ENCODE measurements at regions not wholly inside any gene's neighbourhood (a gene's known extent, or its start where the extent isn't known, plus 50 kb on each side); places are given as distances from the start of the nearest gene placed in this dataset.
"Not testable (repeated sequence)": the region's sequence is repeated elsewhere in the genome, so short reads cannot be mapped to it uniquely, and the experiment has no call there.

DNA sequence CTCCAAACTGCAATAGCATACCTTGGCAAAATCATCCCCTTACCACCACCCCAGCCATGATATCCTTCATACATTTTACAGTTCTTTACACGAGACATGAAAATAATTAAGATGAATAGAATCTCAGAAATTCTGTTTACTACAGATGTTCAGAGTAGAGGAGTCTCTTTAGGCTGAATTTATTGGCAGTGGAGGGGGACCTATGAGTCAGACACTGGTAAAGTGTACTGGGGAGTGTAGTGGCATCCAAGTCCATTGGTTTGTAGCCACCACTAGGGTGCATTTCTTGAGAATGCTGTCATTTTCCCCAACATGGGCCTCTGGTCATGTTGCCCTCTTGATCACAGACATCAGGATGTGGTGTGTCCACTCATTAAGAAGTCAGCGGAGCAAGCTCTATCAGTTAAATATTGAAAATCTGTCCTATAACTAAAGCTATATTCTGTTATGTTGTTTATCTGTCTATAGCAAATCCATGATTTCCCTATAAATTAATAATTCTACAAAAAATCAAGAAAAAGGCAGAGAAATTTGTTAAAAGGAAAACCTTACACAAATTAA is 672.2 kb downstream of the PRIM2 start:
- DNase-seq: not testable (repeated sequence)

DNA sequence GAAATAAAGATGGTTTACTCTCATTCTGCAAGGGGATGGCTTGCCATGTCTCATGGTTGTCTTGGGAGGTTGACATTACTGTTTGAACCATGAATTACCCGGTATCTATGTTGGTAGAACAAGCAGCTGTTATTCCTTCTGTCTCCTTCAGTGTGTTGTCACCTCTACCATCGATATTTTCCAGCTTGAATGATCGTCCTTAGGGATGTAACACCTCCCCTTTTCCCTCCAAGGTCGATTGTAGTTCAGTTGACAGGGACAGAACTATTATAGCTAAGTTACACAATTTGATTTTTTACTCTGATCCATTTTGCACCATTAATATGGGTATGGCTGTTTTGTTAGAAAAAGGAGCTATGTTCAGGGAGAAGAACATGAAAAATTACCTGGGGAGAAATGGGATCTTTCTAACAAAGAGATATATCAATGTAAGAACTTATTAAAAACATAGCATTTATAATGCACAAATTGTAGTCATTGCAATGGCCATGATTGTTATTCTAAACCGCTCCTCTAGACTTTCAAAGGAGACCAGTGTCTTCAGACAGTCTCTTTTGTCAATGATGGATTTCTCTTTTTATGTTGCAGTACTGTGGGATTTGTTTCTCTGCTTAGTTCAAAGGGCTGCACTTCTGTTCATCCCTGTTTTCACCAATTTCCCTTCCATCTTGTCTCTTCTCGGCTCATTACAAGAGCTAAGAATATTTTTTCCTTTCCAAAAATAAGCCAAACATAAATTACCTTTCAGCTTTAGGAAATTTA is 681.6 kb downstream of the PRIM2 start:
- not testable (repeated sequence) for DNase-seq

DNA sequence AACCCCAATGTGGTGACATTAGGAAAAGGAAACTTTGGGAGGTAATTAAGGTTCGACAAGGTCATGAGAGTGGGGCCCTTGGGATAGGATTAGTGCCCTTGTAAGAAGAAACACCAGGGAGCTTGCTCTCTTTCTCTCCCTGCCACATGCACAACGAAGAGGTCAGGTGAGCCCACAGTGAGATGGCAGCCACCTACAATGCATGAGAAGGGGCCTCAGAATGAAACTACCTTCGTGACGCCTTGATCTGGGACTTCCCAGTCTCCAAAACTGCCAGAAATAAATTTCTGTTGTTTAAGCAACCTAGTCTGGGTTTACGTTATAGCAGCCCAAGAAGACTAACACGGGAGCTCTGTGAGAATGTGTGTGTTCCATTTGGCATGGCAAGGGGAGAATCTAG is 682.8 kb downstream of the PRIM2 start:
- DNase-seq: not testable (repeated sequence)

DNA sequence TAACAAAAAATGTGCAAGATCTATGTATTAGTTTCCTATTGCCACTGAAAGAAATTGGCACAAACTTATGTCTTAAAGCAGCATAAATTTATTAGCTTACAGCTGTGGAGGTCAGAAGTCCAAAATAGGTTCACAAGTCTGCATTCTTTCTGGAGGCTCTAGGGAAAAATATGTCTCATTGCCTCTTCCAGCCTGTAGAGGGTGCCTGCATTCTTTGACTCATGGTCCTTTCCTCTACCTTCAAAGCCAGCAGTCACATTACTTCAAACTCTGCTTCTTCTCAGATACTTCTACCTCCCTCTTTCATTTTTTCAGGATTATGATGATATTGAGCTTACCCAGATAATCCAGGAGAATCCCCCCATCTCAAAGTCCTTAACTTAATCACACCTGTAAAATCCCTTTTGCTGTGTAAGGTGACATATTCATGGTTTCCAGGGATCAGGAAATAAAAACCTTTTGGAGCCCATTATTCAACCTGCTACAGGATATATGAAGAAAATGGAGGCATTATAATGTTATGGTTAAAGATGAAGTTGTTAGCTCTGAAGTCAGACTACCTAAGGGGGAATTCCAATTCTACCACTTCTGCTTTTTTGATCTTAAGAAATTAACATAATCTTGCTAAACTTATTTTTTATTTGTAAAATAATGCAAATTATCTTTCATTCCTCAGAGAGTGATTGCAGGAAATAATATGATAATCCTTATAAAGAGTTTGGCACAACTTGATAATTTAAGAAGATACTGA is 686.2 kb downstream of the PRIM2 start:
- peak; percentile 16 for DNase-seq

DNA sequence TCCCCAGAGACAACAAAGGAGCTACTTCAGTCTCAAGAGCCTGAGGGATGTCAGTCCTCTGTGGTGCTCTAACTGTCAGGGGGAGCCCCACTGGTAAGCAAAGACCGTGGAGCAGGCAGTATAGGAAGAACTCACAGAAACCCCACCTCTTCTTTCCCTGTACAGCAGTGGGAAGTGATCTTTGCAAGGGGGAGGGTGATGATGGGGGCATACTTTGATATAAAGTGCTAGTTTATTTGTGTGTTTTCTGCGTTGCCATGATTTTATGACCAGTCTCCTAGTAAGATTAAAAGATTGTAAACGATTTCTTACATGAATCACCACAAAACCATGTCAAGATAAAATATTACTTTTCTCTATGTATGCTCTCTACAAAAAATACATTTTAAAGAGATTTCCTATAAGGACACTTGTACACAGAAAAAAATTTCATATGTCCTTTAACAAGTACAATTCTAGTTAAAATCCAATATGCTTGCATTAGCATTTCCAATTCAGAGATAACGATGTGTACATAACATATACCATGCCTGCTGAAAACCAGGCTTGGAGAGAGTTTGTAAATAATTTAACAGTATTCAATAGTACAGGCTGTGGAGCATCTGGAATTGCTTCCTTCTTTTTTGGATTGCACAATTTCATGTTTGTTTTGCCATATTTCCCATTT is 690.0 kb downstream of the PRIM2 start:
- not testable (repeated sequence) for DNase-seq

DNA sequence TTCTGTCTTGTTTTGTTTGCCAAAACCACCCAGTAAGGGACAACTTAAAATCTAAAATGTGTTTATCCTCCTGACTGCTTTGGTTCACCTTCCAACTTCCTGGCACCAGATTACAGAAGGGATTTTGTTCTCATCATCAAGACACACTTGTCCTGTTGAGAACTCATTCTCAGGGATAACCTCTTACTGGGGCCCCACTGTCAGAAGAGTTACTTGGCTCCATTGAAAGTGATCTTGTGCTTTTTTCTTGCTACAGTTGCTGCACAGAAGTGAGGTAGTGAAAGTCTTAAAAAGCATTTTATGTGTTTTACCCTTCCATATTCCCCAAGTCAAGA is 690.5 kb downstream of the PRIM2 start:
- not testable (repeated sequence) for DNase-seq

DNA sequence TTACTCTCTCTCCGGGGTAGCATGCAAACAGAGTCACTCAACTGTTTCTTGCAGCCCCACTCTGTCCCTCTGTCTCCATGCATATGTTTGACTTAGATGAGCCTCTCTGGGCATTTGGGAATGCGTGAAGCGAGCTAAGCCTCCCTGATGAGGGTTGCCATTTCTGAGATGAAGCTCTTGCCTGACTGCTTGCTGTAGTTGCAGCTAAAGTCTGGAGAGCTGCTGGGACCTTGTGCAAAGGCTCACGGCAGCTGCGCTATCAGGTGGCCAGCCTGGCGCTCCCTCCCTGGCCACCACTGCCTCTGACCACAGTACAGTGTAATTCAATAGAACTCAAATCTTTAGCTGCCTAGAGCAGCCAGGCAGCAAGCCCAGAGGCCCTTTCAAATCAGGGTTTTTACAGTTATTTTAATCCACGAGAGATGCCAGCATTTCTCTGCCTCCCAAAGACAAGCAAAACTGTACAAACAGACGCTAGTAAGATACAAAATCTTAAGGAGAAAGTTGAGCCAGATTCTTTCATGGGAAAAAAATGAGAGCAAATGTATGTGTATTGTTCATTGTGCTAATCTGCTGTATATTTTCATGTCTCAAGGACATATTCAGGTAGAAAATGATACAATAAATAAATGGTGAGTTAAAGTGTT is 694.6 kb downstream of the PRIM2 start:
- not testable (repeated sequence) for DNase-seq

DNA sequence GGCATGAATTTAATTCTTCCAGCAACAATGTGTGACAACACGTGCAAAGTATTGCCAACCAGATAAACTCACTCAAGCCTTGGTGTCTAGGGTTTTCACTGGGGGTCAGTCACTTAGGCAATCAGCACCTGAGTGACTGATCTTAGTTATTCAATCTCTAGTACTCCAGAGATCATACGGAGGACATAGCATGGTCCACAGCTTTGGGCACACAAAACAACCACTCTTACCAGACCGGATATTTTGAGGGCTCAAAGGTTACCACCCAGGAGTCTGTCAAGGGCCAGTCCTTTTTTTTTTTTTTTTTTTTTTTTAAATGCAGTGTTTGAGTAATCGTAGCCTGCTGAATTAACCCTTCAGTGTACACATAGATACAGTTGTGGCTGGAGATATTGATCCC is 699.2 kb downstream of the PRIM2 start:
- DNase-seq: not testable (repeated sequence)

DNA sequence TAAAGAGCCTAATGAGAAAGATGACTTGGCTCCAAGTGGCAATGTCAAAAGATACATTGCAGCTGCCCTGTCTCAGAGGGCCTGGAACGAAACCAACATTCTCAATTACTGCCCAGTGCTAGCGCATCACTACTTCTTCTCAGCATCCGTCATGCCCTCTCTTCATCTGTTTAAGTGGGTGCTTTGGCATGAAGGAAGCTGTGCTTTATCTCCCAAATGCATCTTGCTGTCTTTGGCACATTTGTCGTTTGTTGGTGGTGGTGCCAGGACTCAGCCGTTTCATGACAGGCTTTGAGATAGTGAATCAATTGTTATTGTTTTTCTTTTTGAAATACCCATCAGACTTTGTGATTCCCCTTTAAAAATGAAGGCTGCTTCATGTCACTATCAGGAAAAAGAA is 710.8 kb downstream of the PRIM2 start:
- DNase-seq: not testable (repeated sequence)

DNA sequence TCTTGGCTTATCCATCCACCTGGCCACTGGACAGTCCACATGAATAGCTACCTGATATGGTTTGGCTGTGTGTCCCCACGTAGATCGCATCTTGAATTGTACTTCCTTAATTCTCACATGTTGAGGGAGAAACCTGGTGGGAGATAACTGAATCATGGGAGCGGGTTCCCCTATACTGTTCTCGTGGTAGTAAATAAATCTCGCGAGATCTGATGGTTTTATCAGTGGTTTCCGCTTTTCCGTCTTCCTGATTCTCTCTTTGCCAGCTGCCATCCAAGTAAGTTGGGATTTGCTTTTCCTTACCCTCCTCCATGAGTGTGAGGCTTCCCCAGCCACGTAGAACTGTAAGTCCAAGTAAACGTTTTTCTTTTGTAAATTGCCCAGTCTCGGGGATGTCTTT is 720.8 kb downstream of the PRIM2 start:
- not testable (repeated sequence) for DNase-seq

DNA sequence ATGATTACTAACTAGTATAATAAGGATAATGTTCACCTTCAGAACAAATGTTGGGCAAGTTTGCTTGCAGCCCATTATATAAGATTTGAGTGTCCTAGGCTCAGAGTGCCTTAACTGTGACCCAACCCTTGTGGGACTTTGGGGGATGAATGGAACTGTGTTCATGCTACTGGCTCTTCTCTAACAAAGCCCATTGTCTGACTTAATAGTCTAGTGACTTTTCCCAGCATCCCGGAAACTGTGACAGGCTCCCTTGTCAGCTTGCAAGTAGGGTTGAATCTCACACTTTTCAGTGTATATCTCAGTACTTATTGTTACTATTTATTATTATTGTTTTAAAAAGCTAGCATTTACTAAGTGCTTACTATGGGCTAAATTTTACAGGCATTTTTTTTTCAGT is 729.2 kb downstream of the PRIM2 start:
- DNase-seq: not testable (repeated sequence)

DNA sequence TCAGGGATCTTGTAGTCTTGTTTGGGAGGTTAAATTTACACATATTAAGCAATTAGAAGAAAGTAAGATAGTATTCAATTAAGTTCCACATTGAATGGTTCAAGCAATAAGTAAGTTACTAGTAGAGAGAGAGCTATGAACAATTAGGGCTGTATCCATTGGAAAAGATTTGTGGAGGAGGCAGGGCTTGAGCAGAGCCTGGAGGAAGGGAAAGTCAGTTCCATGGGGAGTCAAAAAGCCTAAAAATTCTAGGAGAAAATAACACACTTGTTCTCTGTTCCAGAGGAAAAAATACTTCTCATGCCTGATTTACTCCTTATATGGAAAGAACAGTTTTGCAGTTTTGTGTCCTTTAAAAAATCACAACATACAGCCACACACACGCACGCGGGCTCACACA is 730.0 kb downstream of the PRIM2 start:
- not testable (repeated sequence) for DNase-seq

DNA sequence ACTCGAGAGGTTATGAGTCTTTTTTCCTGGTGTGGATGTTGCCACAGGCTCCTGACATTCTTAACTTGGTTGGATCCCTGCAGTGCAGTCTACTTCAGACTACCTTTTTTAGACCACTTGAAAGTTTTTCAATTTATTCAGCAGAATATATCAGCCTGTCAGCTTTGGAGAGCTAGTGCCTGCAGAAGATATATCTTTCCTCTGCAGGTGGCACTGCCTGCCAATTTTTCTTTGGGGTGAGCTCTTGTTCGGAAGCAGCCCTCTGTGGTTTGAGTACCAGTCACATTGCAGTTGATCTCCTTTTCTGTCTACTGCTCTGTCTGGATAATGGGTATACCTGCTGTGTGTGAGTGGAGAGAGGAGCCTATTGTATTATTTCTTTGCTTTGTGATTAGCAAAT is 730.4 kb downstream of the PRIM2 start:
- DNase-seq: peak; percentile 19

DNA sequence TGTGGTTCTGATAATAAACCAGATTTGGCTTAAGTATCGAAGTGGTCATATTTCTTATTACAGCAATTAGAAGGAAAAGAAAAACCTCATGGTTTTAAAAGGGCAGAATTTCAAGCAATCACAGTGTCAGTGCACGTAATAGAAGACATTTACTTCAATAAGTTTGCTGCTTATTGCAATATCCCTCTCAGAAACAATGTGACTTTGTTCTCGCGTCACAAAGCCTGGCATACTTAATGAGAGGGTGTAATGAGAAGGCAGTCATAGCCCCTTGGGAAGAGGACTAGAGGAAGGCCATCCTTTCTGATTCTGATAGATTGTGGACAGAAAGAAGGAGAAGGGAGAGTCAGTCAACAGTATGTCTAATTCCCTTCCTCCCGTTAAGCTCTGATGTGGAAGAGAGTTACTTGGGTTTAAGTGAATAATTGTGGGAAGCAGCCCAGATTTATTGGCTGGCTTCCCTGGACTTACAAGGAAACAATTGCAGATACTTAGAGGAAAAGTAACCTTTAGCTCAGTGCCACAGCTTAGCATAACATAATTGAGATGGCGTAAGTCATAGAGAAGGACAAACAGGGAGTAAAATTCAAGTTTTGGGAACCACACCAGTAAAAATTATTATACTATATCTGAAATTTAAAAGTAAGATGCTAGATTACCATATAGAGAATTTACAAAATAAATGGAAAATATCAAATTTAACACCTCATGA is 738.2 kb downstream of the PRIM2 start:
- not testable (repeated sequence) for DNase-seq

DNA sequence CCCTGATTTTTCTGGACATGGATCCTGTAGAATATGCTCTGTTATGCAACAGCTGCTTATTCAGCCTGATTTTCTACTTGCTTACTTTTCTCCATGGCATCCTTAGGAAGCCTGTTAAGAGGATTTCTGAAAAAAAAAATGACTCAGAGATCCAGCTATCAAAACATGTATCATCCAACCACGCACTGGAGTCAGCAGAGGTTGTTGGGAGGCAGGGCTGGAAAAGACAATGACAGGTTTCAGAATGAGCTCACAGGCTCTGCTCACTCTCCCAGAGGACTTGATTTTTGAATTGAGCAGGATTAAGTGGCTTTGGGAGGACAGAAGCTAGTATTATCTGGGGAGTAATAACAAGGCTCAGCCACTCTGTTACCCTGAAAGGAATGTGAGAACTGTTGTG is 742.3 kb downstream of the PRIM2 start:
- not testable (repeated sequence) for DNase-seq

DNA sequence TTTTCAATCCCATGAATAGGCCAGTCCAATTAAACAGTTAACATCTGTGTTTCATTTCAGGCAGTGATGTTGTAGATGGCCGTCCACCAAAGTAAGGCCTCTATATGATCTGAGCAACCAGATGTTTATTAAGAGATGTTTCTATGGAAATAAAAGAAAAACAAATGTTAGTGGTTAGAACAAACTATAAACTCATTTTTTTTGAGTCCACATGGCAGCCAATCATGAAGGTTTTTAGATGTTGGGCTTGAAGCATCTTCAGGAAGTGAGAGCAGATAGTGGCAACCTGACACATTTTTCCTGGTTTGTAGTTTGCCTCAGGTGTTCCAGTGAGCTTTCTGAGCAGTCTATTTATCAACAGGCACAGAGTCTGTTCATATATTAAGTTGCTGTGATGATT is 746.1 kb downstream of the PRIM2 start:
- not testable (repeated sequence) for DNase-seq

DNA sequence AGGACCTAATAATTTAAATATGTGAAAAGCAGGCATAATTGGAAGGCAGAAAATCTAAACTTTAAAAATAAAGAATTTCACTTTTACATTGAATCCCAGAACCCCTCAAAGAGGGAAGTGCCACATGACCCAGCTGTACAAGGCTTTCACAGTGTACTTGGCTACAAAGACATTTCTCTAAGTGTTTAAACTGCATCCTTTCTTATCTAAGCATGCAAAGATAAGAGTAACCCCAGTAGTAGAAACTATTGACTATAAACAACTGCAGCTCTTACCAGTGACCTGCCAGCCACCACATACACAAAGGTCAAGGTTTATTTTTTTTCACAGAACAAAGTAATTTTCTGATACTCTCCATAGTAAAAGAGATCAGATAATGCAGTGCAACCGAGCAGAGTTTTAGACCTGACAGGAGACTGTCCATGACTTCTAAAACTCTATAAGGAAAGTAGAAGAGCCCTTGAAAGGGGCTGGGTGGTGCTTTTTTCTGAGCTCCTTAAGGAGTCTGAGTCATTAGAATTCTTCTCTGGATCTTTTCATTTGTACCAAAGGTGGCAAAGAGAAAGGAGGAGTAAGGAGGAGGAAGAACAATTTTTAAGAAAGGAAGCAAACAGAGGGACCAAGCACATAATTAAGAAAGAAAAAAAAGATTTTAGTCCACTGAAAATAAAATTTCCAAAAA is 750.6 kb downstream of the PRIM2 start:
- not testable (repeated sequence) for DNase-seq

DNA sequence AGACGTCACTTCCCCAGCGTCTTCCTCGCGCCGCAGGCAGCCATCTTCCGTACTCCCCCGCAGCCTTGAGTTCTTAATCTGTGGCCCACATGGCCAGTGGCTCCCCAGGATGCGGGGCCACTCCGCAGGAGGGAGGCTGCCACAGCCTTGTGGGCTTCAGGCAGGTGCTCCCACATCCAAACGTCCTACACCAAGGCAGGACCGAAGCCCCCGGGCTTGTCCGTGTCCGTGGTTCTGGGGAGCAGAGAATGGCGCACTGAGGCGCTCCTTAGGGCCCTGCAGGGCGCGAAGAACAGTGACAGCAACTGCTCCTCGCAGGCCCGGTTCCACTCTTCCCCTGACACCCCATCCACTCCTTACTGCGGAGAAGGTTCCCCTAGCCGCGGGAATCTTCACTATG is 755.8 kb downstream of the PRIM2 start:
- DNase-seq: no peak

DNA sequence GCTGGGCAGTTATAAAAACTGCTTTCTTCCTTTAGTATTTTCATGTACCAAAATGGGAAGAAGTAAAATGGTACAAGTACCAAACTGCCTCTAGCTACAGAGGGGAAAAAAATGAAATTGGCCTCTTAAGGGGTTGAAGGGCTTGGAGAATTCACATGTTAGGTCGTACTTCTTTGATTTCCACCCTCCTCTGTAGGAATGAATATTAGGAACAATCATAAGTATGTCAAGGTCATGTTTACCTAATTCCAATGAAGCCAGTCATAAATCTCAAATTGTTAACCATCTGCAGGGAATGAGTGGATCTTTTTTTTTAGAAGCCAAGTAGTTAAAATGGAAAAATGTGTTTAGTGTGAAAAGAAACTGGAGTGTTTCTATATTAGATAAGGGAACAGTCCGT is 772.6 kb downstream of the PRIM2 start:
- not testable (repeated sequence) for DNase-seq

DNA sequence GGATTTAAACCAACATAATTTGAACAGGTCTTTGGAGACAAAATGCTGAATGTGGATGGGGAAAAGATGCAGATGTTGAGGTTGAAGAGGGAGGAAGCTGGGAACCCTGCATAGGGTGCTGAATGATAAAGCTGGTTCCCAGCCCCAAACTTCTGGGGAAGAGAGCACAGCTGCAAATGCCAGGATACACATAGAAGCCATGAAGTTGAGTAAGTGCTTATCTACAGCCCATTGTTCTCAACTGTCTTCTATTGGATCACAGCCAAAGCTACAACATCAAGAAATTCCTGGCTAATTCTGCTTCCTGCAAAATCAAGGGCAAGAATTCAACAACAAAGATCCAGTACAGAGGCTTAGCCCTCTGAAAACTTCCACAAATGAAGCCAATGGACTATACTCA is 779.8 kb downstream of the PRIM2 start:
- not testable (repeated sequence) for DNase-seq

DNA sequence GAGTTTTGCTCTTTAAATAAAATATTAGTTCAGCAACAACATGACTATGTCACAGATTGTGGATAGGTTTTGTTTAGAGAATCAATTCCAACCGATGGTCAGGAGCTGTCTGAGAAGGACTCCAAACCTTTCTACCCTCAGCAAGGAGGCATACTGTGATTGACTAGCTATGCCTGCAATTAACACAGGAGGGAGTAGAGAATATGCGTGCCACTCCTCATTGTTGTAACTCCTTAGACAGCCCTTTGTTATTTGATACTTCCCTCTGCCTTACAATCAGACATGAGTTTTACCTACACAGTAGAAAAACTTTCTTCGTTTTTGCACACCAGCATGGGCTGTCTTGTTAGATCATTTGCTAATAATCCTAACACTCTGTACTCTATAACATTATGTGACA is 796.5 kb downstream of the PRIM2 start:
- DNase-seq: peak; percentile 36

DNA sequence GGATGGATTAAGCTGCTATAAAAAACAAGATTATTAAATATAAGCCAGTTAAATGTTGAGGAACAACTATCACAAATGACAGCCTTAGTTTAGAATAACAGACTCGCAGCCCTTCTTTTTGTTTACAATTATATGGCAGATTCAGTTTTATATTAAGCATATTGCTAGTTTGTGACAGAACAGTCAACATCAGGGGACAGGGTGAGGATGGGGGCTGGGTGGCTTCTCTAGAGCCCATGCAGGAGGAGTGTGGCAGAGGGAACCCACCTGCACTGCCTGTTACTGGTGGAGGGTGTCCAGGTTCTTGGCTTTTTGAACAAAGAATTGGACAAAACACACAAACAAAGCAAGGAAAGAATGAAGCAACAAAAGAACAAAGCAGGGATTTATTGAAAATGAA is 799.7 kb downstream of the PRIM2 start:
- DNase-seq: not testable (repeated sequence)
